IgD-negative memory B cell (primary cell): ENCODE measurements at regions not wholly inside any gene's neighbourhood (a gene's known extent, or its start where the extent isn't known, plus 50 kb on each side); places are given as distances from the start of the nearest gene placed in this dataset.

Experiments used
- H3K27ac Mint-ChIP-seq, 3 donors: one replicate each; pipeline ENCODE4 v1.8.0; 2020 to 2022; ENCODE audit warnings: mild to moderate bottlenecking in 3 of 3, mixed read lengths in 3 of 3, moderate library complexity in 1 of 3
- H3K27me3 Mint-ChIP-seq: one replicate; pipeline ENCODE4 v1.8.0; 2021; ENCODE audit warnings: mixed read lengths
- H3K36me3 Mint-ChIP-seq: one replicate; pipeline ENCODE4 v1.8.0; 2020; ENCODE audit warnings: mild to moderate bottlenecking, mixed read lengths
- H3K4me1 Mint-ChIP-seq, 3 donors: one replicate each; pipeline ENCODE4 v1.8.0; 2020 to 2022; ENCODE audit warnings: mixed read lengths in 3 of 3, mild to moderate bottlenecking in 1 of 3
- H3K4me3 Mint-ChIP-seq, 4 donors: one replicate each; pipeline ENCODE4 v1.8.0; 2020 to 2022; ENCODE audit warnings: mild to moderate bottlenecking in 4 of 4, mixed read lengths in 4 of 4, moderate library complexity in 3 of 4
- H3K9me3 Mint-ChIP-seq, 3 donors: one replicate each; pipeline ENCODE4 v1.8.0; 2020 to 2021; ENCODE audit warnings: mixed read lengths in 3 of 3, mild to moderate bottlenecking in 1 of 3

DNA sequence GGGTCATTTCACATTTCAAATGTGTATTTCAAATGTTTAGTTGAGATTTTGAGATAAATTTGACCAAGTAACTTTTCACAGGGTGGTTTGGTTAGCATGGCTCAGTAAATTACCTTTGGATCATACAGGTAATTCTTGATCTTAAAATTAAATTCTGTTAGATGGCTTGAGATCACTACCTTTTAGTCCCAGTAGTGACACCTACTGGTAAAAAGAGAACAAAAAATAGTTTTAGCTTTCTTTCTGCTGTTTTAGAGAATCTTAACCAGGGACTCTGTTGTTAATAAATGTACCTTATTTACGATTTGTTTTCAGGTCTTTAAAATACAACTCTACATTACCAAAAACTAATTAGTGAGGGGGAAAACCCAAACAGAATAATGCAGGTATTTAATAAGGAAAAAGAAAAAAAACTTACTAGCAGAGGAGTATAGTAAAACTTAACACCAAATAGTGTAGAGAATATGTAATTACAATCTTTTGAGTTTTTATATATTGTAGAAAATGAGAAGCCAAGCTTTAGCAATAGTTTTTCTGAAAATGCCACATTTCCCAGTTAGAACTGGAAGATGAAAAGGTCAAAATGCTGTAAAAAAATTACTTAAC lies 620.3 kb upstream of the AGTR1 start:
- H3K4me1 Mint-ChIP-seq = no peaks in the 10 kb centered on the region
- H3K36me3 Mint-ChIP-seq = no peaks in the 10 kb centered on the region
- H3K4me3 Mint-ChIP-seq = no peak overlapping the region
- no peak overlapping the region for H3K27ac Mint-ChIP-seq
- no peaks in the 10 kb centered on the region for H3K9me3 Mint-ChIP-seq
- no peaks in the 10 kb centered on the region for H3K27me3 Mint-ChIP-seq

DNA sequence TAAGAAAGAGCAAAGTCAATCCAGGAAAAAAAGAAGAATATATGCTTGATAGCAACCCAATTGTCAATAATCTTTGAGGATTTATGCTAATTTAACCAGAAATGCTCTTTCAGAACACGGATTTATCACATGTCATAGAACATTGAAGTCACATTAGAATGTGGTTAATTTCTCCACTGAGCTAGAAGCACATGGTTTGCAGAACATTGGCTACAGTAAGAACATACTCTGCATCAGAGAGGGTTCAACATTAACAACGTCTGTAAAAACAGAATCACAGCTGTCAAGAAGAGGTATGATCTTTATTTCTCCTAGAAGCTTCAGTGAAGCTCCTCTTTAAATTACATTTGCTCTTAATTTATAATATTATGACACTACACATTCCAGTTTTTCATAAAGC lies 619.7 kb upstream of the AGTR1 start:
- no peaks in the 10 kb centered on the region for H3K9me3 Mint-ChIP-seq
- no peaks in the 10 kb centered on the region for H3K4me1 Mint-ChIP-seq
- H3K4me3 Mint-ChIP-seq = no peak overlapping the region
- no peak overlapping the region for H3K27ac Mint-ChIP-seq
- no peaks in the 10 kb centered on the region for H3K27me3 Mint-ChIP-seq
- H3K36me3 Mint-ChIP-seq = no peaks in the 10 kb centered on the region

GRCh38 chr3:148078658-148079057 lies 619.0 kb upstream of the AGTR1 start:
- no peaks in the 10 kb centered on the region for H3K36me3 Mint-ChIP-seq
- H3K4me3 Mint-ChIP-seq = no peak overlapping the region
- H3K9me3 Mint-ChIP-seq = no peaks in the 10 kb centered on the region
- no peaks in the 10 kb centered on the region for H3K4me1 Mint-ChIP-seq
- H3K27ac Mint-ChIP-seq = no peak overlapping the region
- H3K27me3 Mint-ChIP-seq = no peaks in the 10 kb centered on the region

DNA sequence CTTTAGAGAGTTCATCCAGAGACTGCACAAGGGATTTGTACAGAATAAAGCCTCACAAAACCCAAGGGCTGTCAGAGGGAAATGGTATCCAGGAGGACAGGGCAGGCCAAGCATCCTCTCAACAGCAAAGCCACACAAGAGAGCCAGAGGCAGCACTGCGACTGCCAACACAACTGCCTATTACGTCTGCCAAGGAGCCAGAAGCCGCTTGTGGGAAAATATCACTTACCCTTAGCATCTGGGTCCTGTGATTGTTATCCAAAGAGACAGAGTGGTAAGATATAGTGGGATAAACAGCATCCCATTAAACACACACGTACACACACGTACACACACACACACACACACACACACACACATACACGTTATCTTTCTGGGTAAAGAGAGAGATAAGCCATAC lies 618.3 kb upstream of the AGTR1 start:
- no peak overlapping the region for H3K4me3 Mint-ChIP-seq
- no peak overlapping the region for H3K27ac Mint-ChIP-seq

DNA sequence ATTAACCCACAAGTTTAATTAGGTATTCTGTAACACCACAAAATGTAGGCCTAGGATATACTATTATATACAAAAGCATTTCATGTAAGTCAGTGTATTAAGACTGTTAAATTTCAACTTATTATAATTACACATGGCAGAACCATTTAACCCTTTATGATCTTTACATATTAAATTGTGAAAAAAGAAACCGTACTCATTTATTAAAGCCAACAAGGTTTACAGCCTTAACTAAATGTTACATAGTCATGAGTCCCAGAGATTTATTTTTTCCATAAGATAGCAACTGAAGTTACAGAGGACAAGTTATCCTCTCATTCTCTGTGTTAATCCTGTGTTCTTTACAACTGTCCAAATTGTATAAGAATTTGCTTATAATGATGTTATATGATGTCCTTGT lies 615.8 kb upstream of the AGTR1 start:
- Mint-ChIP-seq H3K36me3 (no peaks in the 10 kb centered on the region), H3K27ac (no peak overlapping the region), H3K9me3 (no peaks in the 10 kb centered on the region), H3K27me3 (no peaks in the 10 kb centered on the region), H3K4me3 (no peak overlapping the region), H3K4me1 (no peaks in the 10 kb centered on the region)

More for the DNA sequence above, 618.3 kb upstream of the AGTR1 start:
- H3K4me1 Mint-ChIP-seq = no peaks in the 10 kb centered on the region
- H3K27me3 Mint-ChIP-seq = no peaks in the 10 kb centered on the region
- H3K36me3 Mint-ChIP-seq = no peaks in the 10 kb centered on the region
- H3K9me3 Mint-ChIP-seq = no peaks in the 10 kb centered on the region

GRCh38 chr3:148082506-148083280 lies 615.0 kb upstream of the AGTR1 start:
- Mint-ChIP-seq H3K4me1 (no peaks in the 10 kb centered on the region), H3K27me3 (no peaks in the 10 kb centered on the region), H3K36me3 (no peaks in the 10 kb centered on the region), H3K9me3 (no peaks in the 10 kb centered on the region), H3K27ac (no peak overlapping the region), H3K4me3 (no peak overlapping the region)

DNA sequence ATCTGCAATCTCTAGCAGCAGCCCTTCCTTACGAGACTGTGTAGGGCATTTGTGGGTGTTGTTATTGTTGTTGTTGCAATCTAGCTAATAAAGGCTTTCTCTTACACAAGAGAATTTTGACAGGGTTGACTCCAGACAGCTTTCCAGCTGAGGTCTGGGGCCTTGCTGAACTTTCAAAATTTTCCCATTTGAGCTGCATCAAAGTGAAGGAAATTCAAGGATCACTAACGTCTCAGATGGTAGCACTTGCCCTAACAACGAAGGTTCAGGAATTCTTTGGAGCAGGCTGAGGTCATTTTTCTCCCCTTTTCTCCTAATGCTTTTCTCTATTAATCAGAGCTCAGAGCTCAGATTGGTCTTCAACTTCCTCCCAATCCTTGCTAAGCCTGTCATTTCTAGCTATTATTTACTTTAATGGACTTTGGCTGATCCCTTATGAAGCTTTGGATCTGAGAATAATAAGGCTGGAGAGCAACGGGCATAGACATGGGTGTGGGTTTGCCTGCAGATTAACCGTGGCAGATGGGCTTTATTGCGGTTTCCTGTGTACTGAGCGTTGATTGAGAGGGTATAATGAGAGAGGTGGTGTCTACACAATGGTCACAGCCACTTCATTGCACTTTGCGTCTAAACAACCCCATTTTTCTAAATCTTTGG lies 614.0 kb upstream of the AGTR1 start:
- Mint-ChIP-seq H3K27ac (no peak overlapping the region), H3K36me3 (no peaks in the 10 kb centered on the region), H3K9me3 (no peaks in the 10 kb centered on the region), H3K27me3 (no peaks in the 10 kb centered on the region), H3K4me3 (no peak overlapping the region), H3K4me1 (no peaks in the 10 kb centered on the region)

DNA sequence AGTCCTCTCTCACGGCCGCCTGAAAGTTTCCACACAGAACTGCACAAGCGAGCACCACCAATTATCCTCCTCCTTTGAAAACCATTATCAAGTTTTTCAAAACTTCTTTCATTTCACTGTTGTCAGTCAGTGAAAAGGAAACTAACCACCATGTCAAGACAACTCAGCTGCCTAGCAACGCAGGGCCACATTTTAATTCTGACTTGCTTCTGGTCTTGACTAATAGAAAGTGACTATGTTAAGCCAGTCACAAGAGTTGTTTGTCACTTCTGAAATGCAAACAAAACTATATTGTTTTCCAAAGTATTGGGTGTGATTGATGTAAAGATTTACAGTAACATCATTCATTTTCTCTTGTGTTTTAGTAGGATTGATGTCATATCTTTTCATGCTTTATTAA lies 612.8 kb upstream of the AGTR1 start:
- H3K36me3 Mint-ChIP-seq = no peaks in the 10 kb centered on the region
- no peaks in the 10 kb centered on the region for H3K27me3 Mint-ChIP-seq
- no peak overlapping the region for H3K4me3 Mint-ChIP-seq
- no peak overlapping the region for H3K27ac Mint-ChIP-seq
- H3K9me3 Mint-ChIP-seq = no peaks in the 10 kb centered on the region
- H3K4me1 Mint-ChIP-seq = no peaks in the 10 kb centered on the region

GRCh38 chr3:148087601-148088371 lies 609.9 kb upstream of the AGTR1 start:
- H3K4me3 Mint-ChIP-seq = no peak overlapping the region
- no peaks in the 10 kb centered on the region for H3K36me3 Mint-ChIP-seq
- H3K27me3 Mint-ChIP-seq = no peaks in the 10 kb centered on the region
- no peak overlapping the region for H3K27ac Mint-ChIP-seq
- H3K9me3 Mint-ChIP-seq = no peaks in the 10 kb centered on the region
- H3K4me1 Mint-ChIP-seq = no peaks in the 10 kb centered on the region

- Mint-ChIP-seq H3K4me1 (no peaks in the 10 kb centered on the region), H3K27me3 (no peaks in the 10 kb centered on the region), H3K36me3 (no peaks in the 10 kb centered on the region), H3K9me3 (no peaks in the 10 kb centered on the region), H3K27ac (no peak overlapping the region), H3K4me3 (no peak overlapping the region)
Observed at GRCh38 chr3:148089171-148089570, 608.5 kb upstream of the AGTR1 start.

DNA sequence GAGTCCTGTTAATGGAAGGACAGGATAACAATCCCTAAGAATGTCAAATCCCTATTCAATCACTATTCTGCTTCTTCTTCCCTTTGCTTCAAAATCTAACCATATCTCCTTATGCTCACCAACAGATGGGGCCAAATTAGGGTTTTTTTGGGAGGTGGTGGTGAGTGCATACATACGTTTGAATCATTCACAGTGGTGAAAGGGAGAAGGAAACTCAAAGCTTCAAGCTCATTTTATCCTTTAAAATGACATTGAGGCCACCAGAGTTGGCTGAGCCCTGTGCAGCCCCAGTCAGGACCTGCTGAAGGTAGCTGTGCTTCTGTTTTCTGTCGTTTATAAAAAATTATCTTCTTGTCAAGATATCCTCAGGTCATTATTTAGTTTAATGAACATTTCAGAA lies 607.5 kb upstream of the AGTR1 start:
- no peaks in the 10 kb centered on the region for H3K27me3 Mint-ChIP-seq
- H3K36me3 Mint-ChIP-seq = no peaks in the 10 kb centered on the region
- no peaks in the 10 kb centered on the region for H3K9me3 Mint-ChIP-seq
- no peak overlapping the region for H3K4me3 Mint-ChIP-seq
- no peaks in the 10 kb centered on the region for H3K4me1 Mint-ChIP-seq
- no peak overlapping the region for H3K27ac Mint-ChIP-seq

GRCh38 chr3:148092624-148093347 lies 604.9 kb upstream of the AGTR1 start:
- Mint-ChIP-seq H3K4me1 (no peaks in the 10 kb centered on the region), H3K9me3 (no peaks in the 10 kb centered on the region), H3K27ac (no peak overlapping the region), H3K4me3 (no peak overlapping the region), H3K36me3 (no peaks in the 10 kb centered on the region), H3K27me3 (no peaks in the 10 kb centered on the region)

- Mint-ChIP-seq H3K27ac (no peak overlapping the region), H3K9me3 (no peaks in the 10 kb centered on the region), H3K4me3 (no peak overlapping the region), H3K4me1 (no peaks in the 10 kb centered on the region), H3K27me3 (no peaks in the 10 kb centered on the region), H3K36me3 (no peaks in the 10 kb centered on the region)
Observed at GRCh38 chr3:148093753-148094152, 604.0 kb upstream of the AGTR1 start.

DNA sequence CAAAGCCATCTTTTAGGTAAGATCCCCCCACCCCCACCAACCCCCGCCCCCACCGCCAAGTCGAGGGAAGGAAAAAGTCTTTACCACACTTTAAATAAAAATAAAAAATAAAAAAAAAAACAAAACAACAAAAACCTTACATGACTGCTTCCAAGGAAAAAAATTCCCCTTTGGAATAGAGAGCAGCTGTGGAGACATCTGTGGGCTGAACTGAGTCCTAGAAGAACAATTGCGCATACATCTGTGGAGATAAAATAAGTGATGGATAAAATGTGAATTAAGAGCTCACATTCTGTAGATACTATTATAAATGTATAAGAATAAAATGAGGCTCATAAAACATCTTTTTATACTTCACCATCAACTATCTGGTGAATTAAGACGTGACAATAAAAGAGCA lies 601.7 kb upstream of the AGTR1 start:
- H3K27me3 Mint-ChIP-seq = no peaks in the 10 kb centered on the region

GRCh38 chr3:148100476-148100875 lies 597.2 kb upstream of the AGTR1 start:
- Mint-ChIP-seq H3K4me3 (no peak overlapping the region), H3K27ac (no peak overlapping the region)

More for the DNA sequence above, 601.7 kb upstream of the AGTR1 start:
- no peak overlapping the region for H3K27ac Mint-ChIP-seq
- H3K4me1 Mint-ChIP-seq = no peaks in the 10 kb centered on the region
- H3K36me3 Mint-ChIP-seq = no peaks in the 10 kb centered on the region
- H3K9me3 Mint-ChIP-seq = no peaks in the 10 kb centered on the region
- no peak overlapping the region for H3K4me3 Mint-ChIP-seq

More at GRCh38 chr3:148100476-148100875, 597.2 kb upstream of the AGTR1 start:
- Mint-ChIP-seq H3K36me3 (no peaks in the 10 kb centered on the region), H3K27me3 (no peaks in the 10 kb centered on the region), H3K4me1 (no peaks in the 10 kb centered on the region), H3K9me3 (peaks cover 0 to 4% (median 0%) of the 10 kb centered on the region in 3 donors)
